ENCODE measurements at regions not wholly inside any gene's neighbourhood (a gene's known extent, or its start where the extent isn't known, plus 50 kb on each side); places are given as distances from the start of the nearest gene placed in this dataset.
"Not testable (repeated sequence)": the region's sequence is repeated elsewhere in the genome, so short reads cannot be mapped to it uniquely, and the experiment has no call there.

- no peak for DNase-seq
Measured at GRCh38 chr2:22175003-22175402, 1051.2 kb downstream of the TDRD15 start.

GRCh38 chr2:22185251-22185650 lies 1061.5 kb downstream of the TDRD15 start:
- no peak for DNase-seq

- not testable (repeated sequence) for DNase-seq
Measured at GRCh38 chr2:22186261-22186828, 1062.6 kb downstream of the TDRD15 start.

- DNase-seq, result peak; percentile 26
Measured at GRCh38 chr2:22189893-22190480, 1066.2 kb downstream of the TDRD15 start.

- DNase-seq, result no peak
Measured at GRCh38 chr2:22194218-22194617, 1070.5 kb downstream of the TDRD15 start.

GRCh38 chr2:22196806-22197205 lies 1073.0 kb downstream of the TDRD15 start:
- no peak for DNase-seq

GRCh38 chr2:22198381-22199283 lies 1074.9 kb downstream of the TDRD15 start:
- DNase-seq, result no peak

DNA sequence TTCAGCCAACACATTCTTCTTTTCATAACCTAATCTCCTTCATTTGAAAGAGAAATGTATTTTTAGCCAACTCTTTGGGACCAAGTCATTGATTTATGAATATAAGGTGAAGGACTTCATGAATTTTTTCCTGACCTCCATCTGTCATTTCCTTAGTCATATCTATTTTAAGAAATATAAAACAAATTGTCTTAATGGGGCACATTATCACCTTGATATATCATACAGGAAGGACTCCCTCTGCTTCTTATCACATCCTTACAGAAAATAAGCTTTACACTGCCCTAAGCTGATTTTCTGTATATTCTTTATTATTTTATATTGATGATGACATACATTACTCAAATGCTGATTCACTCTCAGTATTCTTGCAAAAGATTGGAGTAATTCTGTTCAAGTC lies 1076.2 kb downstream of the TDRD15 start:
- no peak for DNase-seq

GRCh38 chr2:22209545-22209944 lies 1085.8 kb downstream of the TDRD15 start:
- no peak for DNase-seq

DNA sequence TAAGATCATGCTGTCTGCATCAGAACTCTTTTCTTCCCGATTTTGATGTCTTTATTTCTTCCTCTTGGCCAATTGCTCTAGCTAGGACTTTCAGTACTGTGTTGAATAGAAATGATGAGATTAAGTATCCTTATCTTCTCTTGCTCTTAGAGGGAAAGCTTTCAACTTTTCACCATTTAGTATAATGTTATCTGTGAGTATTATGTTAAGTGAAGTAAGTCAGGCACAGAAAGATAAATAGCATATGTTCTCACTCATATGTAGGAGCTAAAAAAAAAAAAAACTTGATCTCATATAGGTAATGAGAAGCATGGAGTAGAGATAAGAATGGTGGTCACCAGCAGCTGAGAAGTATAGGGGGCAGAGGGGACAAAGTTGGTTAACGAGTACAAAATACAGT lies 1089.5 kb downstream of the TDRD15 start:
- no peak for DNase-seq

DNA sequence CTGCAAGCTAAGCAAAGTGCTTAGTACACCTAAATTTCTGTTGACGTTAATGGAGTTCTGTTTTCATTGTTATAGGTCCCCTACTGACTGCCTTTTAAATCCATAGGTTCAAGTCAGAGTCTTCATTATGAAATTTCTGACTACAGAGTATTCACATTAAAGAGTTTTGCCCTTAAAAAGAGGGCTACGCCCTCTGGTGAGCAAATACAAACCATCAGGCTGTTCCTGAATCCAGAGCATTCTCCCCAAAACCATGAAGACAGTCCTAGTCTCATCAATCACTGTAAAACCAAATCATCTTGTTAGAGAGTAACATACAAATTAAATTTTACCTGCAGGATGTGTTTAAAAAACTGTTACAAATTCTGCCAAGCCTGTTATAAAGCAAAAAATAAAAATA lies 1091.7 kb downstream of the TDRD15 start:
- no peak for DNase-seq

GRCh38 chr2:22217881-22218280 lies 1094.1 kb downstream of the TDRD15 start:
- DNase-seq, result no peak

- DNase-seq, result no peak
Measured at GRCh38 chr2:22221006-22221405, 1097.2 kb downstream of the TDRD15 start.

DNA sequence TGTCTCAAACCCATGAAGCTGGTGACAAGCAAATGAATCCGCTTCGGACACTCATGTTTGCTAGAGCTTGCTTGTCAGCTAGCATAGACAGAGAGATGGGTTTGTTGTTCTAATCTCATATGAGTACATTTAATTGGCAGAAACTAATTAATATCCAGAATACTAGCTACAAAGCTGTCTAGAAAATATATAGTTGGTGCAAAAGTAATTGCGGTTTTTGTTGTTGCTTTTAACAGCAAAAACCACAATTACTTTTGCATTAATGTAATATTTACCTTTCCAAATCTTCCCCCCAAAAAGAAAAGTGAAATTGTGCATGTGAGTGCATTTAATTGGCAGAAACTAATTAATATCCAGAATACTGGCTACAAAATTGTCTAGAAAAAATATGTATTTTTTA lies 1115.2 kb downstream of the TDRD15 start:
- DNase-seq, result no peak

- DNase-seq, result no peak
Measured at GRCh38 chr2:22247466-22247865, 1123.7 kb downstream of the TDRD15 start.

GRCh38 chr2:22248851-22249250 lies 1125.1 kb downstream of the TDRD15 start:
- DNase-seq, result no peak

DNA sequence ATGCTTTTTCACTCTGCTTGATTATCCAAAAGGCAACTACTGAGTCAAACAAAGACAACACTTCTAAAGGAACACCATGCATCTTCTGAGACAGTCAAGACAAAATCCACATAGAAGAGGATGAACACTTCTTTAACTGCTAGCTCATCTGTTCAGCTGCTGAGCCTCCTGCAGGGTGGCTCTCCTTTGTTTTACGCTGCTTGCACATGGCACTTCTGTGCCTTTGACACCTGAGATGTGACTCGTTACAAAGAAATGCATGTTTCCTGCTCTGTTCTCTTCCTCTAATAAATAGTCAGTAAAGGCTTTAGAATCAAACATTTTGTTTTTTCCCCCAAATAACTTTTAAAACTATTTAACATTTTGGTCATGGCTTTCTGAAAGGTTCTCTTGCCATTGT lies 1129.4 kb downstream of the TDRD15 start:
- DNase-seq, result no peak

DNA sequence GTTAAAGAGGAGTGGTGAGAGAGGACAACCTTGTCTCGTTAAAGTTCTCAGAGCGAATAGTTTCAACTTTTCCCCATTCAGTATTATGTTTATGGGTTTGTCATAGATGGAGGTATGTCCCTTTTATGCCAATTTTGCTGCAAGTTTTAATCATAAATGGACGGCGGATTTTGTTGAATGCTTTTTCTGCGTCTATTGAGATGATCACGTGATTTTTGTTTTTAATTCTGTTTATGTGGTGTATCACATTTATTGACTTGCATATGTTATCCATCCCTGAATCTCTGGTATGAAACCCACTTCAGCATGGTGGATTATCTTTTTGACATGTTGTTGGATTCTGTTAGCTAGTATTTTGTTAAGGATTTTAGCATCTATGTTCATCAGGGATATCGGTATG lies 1123.8 kb upstream of the KLHL29 start:
- no peak for DNase-seq

DNA sequence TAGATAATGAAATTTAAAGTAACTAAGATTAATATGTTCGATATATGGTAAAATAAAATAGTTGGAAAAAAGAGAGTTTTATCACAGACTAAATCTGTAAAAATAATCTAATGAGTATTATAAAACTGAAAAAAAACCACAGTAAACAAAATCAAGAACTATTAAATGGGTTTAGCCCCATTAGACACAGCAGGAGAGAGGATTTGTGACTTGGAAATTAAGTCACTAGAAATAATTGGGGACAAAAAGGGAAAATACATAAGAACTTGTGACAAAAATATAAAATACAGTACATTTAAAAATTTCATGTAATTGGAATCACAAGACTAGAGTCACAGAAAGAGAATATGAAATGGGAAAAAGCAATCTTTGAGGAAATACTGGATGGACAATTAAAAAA lies 1114.6 kb upstream of the KLHL29 start:
- DNase-seq, result no peak

DNA sequence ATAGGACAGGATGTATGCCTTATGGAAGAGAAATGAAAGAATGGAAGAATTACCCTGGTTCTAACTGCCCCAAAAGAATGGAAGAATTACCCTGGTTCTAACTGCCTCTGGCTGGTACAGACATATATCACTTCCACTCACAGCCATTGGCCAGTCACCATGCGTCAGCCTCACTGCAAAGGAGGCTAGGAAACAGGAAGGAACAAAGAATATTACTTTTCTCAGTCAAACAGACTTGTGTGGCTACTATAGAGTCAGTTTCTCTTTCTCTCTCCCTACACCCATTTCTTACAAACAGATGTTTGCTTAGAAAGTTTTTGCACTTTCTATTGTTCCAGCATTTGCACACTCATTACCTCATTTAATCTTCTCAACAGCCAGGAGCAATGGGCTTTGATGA lies 1111.1 kb upstream of the KLHL29 start:
- no peak for DNase-seq

DNA sequence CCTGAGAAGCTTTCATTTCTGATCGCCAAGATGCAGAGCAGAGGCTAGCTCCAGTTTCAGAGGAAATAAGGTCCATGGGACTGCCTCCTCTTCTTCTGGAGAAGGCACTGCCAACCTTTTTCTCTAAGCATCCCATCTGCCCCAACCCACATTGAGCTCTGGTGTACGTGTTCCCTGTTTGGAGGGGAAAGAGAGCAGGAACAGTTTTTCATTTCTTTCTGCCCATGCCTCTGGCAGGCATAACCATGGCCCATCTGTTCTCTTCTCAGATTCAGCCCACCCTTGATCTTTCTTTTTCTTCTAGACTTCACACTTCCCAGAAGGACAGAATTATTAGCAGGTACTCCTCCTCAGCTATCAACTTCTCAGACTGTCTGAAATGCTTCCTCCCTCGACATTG lies 1110.3 kb upstream of the KLHL29 start:
- no peak for DNase-seq

DNA sequence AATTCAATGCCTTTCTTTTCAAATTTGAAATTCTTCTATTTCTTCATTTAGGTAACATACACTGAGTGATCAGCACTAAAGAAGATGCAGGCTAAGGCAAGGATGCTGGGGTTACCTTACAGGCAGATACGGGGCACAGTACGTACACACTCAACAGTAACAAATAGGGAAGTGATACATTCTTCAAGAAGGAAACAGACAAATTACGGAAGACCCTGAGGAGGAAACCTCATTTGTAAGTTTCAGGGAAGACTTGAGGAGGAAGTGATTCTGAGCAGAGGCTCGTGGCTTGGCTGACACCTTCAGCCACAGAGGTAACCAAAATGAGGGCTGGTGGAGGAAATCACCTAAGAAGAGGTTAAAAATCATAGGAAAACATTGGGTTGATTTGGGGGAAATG lies 1108.3 kb upstream of the KLHL29 start:
- no peak for DNase-seq

DNA sequence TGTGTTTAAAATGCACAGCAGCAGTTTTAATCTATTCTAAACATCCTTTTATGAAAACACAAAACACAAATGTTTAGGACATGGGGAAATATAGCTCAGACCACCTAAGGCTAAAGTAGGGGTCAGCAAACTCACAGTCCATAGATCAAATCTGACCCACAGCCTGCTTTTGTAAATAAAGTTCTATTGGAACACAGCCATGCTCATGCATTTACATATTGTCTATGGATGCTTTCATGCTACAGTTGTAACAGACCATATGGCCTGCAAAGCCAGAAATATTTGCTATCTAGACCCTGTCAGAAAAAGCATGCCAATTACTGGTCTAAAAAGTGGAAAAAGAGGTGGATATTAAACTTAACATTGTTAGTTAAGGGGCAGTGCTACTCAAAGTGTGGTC lies 1105.4 kb upstream of the KLHL29 start:
- no peak for DNase-seq

GRCh38 chr2:22281033-22281432 lies 1103.9 kb upstream of the KLHL29 start:
- peak; percentile 48 for DNase-seq
